ENCODE measurements at regions not wholly inside any gene's neighbourhood (a gene's known extent, or its start where the extent isn't known, plus 50 kb on each side); places are given as distances from the start of the nearest gene placed in this dataset.

DNA sequence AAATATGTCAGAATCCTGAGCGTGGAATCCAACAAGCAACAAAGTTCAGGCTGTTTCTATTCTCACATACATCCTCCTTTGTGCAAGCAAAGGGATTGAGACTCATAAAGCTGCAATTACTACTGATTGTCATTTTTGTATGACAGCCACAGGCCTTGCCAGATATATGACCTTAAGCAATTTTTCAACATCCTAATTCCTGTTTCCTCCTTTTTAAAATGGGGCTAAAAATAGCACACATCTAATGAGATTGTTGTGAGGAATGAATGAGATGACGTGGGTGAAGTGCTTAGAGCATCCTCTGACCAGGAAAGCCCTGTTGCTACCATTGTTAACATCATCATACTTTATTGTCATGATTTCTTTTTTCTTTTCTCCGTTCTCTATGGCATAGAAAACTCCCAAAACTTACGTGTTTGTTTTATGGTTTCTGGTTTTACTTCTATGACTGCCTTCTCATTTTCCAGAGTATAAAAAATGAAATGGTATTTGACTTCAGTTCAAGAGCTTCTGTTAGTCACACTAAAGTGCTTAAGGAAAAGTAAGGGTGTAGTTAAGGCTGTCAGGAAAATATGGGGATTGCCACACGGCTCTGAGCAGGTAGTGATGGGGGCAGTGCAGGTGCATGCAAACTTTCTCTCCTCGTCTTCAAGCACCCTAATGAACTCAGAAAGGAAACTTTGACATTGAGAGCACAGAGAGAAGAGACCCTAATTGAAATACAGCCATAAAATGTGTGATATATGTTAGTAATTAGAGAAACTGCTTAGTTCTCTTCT, 590.6 kb upstream of the NETO1 start:
- H3K4me1 ChIP-seq (ENCODE audit: control insufficient read depth in 1 of 2, insufficient read depth in 2 of 2, low read length in 2 of 2), result no peaks in the 10 kb centered on the region
- no peaks in the 10 kb centered on the region for H3K27me3 ChIP-seq (ENCODE audit: insufficient read depth, low read length)
- intact Hi-C loops (cut with micrococcal nuclease), result no loop called here
- H3K27ac ChIP-seq (ENCODE audit: low read depth, low read length), result no peak overlapping the region
- H3K9me3 ChIP-seq (ENCODE audit: control insufficient read depth in 1 of 2, insufficient read depth in 1 of 2, low read depth in 1 of 2, low read length in 2 of 2), result peaks cover 12 to 23% of the 10 kb centered on the region in 2 experiments; a peak in 3 of 4 replicates
- no peak for ATAC-seq
- H3K9me2 ChIP-seq (ENCODE audit: insufficient read depth), result no peaks in the 10 kb centered on the region
- H3K36me3 ChIP-seq (ENCODE audit: control insufficient read depth in 1 of 2, insufficient read depth in 2 of 2, low read length in 2 of 2), result no peaks in the 10 kb centered on the region
- H3K79me2 ChIP-seq (ENCODE audit: insufficient read depth, low read length), result no peaks in the 10 kb centered on the region
- ChIA-PET RAD21 (ENCODE audit: low non-redundant PET in 1 of 2, low total read pairs in 2 of 2, uncharacterized antibody in 2 of 2, unreplicated experiment in 2 of 2) (no interaction called here), CTCF (no interaction called here), POLR2A (no interaction called here)
- no peak for DNase-seq (ENCODE audit: low read depth, low spot score)
- no peak for TF ChIP-seq RAD21 (IDR thresholded peaks at IDR 0.05; ENCODE audit: low read depth)
- TF ChIP-seq, protein P1, sequence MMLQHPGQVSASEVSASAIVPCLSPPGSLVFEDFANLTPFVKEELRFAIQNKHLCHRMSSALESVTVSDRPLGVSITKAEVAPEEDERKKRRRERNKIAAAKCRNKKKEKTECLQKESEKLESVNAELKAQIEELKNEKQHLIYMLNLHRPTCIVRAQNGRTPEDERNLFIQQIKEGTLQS (IDR thresholded peaks at IDR 0.05), result no peak
- TF ChIP-seq CBX3 (IDR thresholded peaks at IDR 0.05; ENCODE audit: low read depth), result no peak
- no peak for TF ChIP-seq EZH2 (IDR thresholded peaks at IDR 0.05)
- no peak for TF ChIP-seq EGR1 (IDR thresholded peaks at IDR 0.05; ENCODE audit: low read depth)
- no peak for TF ChIP-seq TCF7L2 (IDR thresholded peaks at IDR 0.05; ENCODE audit: borderline replicate concordance, extremely low read depth, insufficient read depth, insufficient read length)
- no peak for TF ChIP-seq REST (IDR thresholded peaks at IDR 0.05; ENCODE audit: low read depth)
- TF ChIP-seq POLR2AphosphoS5 (IDR thresholded peaks at IDR 0.05; ENCODE audit: low read depth, low read length), result no peak
- no peak for TF ChIP-seq JUND (IDR thresholded peaks at IDR 0.05)
- no peak for TF ChIP-seq SP1 (IDR thresholded peaks at IDR 0.05; ENCODE audit: low read depth)
- no peak for TF ChIP-seq ZBTB33 (IDR thresholded peaks at IDR 0.05; ENCODE audit: extremely low read depth, insufficient replicate concordance, low read length)
- TF ChIP-seq YY1 (IDR thresholded peaks at IDR 0.05; ENCODE audit: extremely low read depth, insufficient replicate concordance, low read depth, low read length), result no peak
- TF ChIP-seq CEBPB (IDR thresholded peaks at IDR 0.05; ENCODE audit: low read depth), result no peak
- TF ChIP-seq FOSL1 (IDR thresholded peaks at IDR 0.05; ENCODE audit: low read depth), result no peak
- TF ChIP-seq SIN3A (IDR thresholded peaks at IDR 0.05; ENCODE audit: low read depth), result no peak
- TF ChIP-seq ZFX (IDR thresholded peaks at IDR 0.05), result no peak
- no peak for TF ChIP-seq SRF (IDR thresholded peaks at IDR 0.05; ENCODE audit: low read depth)
- TF ChIP-seq, protein P2, sequence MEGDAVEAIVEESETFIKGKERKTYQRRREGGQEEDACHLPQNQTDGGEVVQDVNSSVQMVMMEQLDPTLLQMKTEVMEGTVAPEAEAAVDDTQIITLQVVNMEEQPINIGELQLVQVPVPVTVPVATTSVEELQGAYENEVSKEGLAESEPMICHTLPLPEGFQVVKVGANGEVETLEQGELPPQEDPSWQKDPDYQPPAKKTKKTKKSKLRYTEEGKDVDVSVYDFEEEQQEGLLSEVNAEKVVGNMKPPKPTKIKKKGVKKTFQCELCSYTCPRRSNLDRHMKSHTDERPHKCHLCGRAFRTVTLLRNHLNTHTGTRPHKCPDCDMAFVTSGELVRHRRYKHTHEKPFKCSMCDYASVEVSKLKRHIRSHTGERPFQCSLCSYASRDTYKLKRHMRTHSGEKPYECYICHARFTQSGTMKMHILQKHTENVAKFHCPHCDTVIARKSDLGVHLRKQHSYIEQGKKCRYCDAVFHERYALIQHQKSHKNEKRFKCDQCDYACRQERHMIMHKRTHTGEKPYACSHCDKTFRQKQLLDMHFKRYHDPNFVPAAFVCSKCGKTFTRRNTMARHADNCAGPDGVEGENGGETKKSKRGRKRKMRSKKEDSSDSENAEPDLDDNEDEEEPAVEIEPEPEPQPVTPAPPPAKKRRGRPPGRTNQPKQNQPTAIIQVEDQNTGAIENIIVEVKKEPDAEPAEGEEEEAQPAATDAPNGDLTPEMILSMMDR (IDR thresholded peaks at IDR 0.05 in 2 of 3, conservative IDR thresholded peaks at IDR 0.05 in 1 of 3; ENCODE audit: borderline replicate concordance in 1 of 3, insufficient read depth in 1 of 3, low read depth in 2 of 3, low read length in 2 of 3), result no peak
- no peak for TF ChIP-seq POLR2A (IDR thresholded peaks at IDR 0.05; ENCODE audit: borderline replicate concordance, extremely low read depth, insufficient read depth, insufficient read length)
- no peak overlapping the region for H3K9ac ChIP-seq (ENCODE audit: low read length)
- no peaks in the 10 kb centered on the region for H4K20me1 ChIP-seq (ENCODE audit: insufficient read depth)
- no peak overlapping the region for H3K4me2 ChIP-seq (ENCODE audit: low read length)
- no peak overlapping the region for H2AFZ ChIP-seq (ENCODE audit: low read depth, low read length, poor library complexity, severe bottlenecking)
- BruUV-seq (replicated peaks), result no TSS peak
- no peak overlapping the region for H3K4me3 ChIP-seq (replicated peaks in 1 of 2; ENCODE audit: low read depth in 1 of 2, low read length in 2 of 2)
